Kidney epithelial cell (primary cell): ENCODE measurements at regions not wholly inside any gene's neighbourhood (a gene's known extent, or its start where the extent isn't known, plus 50 kb on each side); places are given as distances from the start of the nearest gene placed in this dataset.
"Not testable (repeated sequence)": the region's sequence is repeated elsewhere in the genome, so short reads cannot be mapped to it uniquely, and the experiment has no call there.

ENCODE experiments used
- DNase-seq: peaks from one replicate; pipeline ENCODE4 v3.0.0-alpha.2; 2010; ENCODE audit warnings: low read depth
- H3K27me3 ChIP-seq: 2 replicates; pipeline ENCODE4 v1.6.0; 2011; ENCODE audit warnings: low read length; ENCODE audit not compliant: control insufficient read depth, insufficient read depth
- H3K36me3 ChIP-seq: 2 replicates; pipeline ENCODE4 v1.5.1; 2011; ENCODE audit warnings: low read length; ENCODE audit not compliant: control insufficient read depth, insufficient read depth
- H3K4me3 ChIP-seq: 2 replicates; pipeline ENCODE4 v1.5.1; 2011; ENCODE audit warnings: low read depth, mild to moderate bottlenecking, control low read depth, low read length
- CTCF ChIP-seq: IDR thresholded peaks from 2 replicates; pipeline ENCODE4 v1.5.1; 2011; ENCODE audit warnings: mild to moderate bottlenecking, moderate library complexity, low read length, control low read depth, inconsistent platforms; ENCODE audit not compliant: insufficient read depth, poor library complexity, severe bottlenecking

- TF ChIP-seq CTCF = no peak
- Histone ChIP-seq H3K4me3 (no peak overlapping the region), H3K36me3 (no peaks in the 10 kb centered on the region), H3K27me3 (no peaks in the 10 kb centered on the region)
- no peak for DNase-seq
These were observed 423.9 kb upstream of the MAP2 start for GRCh38 chr2:208999911-209000310.

DNA sequence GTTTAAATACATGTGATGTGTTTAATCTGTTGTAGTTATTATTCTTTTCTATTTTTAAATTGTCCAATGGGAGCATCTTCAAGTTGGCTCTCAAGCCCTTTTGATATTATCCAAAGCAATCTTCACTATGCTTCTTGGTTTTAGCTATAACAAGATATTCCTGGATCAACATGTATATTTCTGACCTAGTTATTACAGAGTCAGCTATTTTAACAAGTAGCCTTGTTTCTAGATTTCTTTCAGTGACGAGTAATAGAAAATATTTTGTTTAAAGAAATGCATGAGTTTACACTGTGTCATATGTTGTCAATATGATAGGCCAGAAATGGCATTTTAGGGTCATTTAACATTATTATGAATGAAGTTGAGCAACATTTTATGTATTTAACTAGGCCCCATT is 421.8 kb upstream of the MAP2 start:
- no peaks in the 10 kb centered on the region for H3K36me3 ChIP-seq
- TF ChIP-seq CTCF = no peak
- H3K4me3 ChIP-seq = no peak overlapping the region
- no peaks in the 10 kb centered on the region for H3K27me3 ChIP-seq
- DNase-seq = no peak

DNA sequence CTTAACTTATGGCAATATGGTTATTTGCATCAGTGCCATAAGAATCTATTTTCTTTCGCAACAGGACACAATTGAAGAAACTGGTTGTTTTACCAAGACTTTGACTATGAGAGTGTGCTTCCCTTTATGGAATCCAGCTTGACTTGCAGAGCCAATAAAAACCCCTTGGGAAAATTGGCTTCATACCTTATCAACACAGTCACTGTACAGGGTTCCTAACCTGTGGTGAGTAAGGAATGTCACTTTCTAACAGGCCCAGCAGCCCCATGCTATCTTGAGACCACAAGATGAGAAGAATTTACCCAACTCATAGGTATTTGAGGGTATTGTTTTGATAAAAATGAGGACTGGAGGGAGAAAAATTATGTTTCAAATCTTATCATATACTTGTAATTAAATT is 418.5 kb upstream of the MAP2 start:
- Histone ChIP-seq H3K36me3 (no peaks in the 10 kb centered on the region), H3K4me3 (no peak overlapping the region), H3K27me3 (no peaks in the 10 kb centered on the region)
- DNase-seq = no peak
- no peak for TF ChIP-seq CTCF

- Histone ChIP-seq H3K27me3 (no peaks in the 10 kb centered on the region), H3K36me3 (no peaks in the 10 kb centered on the region), H3K4me3 (no peak overlapping the region)
- no peak for TF ChIP-seq CTCF
- no peak for DNase-seq
These were observed 415.1 kb upstream of the MAP2 start for GRCh38 chr2:209008636-209009287.

- not testable (repeated sequence) for H3K36me3 ChIP-seq, DNase-seq, H3K27me3 ChIP-seq, H3K4me3 ChIP-seq
These were observed 405.2 kb upstream of the MAP2 start for GRCh38 chr2:209018633-209019032.

GRCh38 chr2:209029249-209029648 is 394.6 kb upstream of the MAP2 start:
- Histone ChIP-seq H3K27me3 (no peaks in the 10 kb centered on the region), H3K36me3 (no peaks in the 10 kb centered on the region), H3K4me3 (no peak overlapping the region)
- no peak for TF ChIP-seq CTCF
- no peak for DNase-seq
